ENCODE measurements at regions not wholly inside any gene's neighbourhood (a gene's known extent, or its start where the extent isn't known, plus 50 kb on each side); places are given as distances from the start of the nearest gene placed in this dataset.

DNA sequence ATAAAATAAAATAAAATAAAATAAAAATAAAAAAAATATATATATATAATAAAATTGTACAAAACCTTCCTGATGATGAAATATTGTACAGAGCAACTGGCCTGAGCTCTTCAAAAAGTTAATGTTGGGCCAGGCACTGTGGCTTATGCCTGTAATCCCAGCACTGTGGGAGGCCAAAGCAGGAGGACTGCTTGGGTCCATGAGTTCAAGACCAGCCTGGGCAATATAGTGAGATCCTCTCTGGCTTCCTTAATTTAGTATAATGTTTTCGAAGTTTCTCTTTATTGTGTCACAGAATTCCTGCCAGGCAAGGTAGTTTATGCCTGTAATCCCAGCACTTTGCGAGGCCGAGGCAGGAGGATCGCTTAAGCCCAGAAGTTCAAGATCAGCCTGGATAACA, 113.9 kb upstream of the SALL4 start:
- TF ChIP-seq, protein P1, sequence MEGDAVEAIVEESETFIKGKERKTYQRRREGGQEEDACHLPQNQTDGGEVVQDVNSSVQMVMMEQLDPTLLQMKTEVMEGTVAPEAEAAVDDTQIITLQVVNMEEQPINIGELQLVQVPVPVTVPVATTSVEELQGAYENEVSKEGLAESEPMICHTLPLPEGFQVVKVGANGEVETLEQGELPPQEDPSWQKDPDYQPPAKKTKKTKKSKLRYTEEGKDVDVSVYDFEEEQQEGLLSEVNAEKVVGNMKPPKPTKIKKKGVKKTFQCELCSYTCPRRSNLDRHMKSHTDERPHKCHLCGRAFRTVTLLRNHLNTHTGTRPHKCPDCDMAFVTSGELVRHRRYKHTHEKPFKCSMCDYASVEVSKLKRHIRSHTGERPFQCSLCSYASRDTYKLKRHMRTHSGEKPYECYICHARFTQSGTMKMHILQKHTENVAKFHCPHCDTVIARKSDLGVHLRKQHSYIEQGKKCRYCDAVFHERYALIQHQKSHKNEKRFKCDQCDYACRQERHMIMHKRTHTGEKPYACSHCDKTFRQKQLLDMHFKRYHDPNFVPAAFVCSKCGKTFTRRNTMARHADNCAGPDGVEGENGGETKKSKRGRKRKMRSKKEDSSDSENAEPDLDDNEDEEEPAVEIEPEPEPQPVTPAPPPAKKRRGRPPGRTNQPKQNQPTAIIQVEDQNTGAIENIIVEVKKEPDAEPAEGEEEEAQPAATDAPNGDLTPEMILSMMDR (conservative IDR thresholded peaks at IDR 0.05), result no peak
- TF ChIP-seq ZFX (IDR thresholded peaks at IDR 0.05), result no peak

All from C4-2B (cell line).